WTC11 (cell line): ENCODE measurements at regions not wholly inside any gene's neighbourhood (a gene's known extent, or its start where the extent isn't known, plus 50 kb on each side); places are given as distances from the start of the nearest gene placed in this dataset.

Experiments used
- ATAC-seq: fragments of 200-7000 bp; cut with Tn5 transposase; 2 replicates; pipeline ENCODE4 v1.10.0; 2021; ENCODE audit warnings: mild to moderate bottlenecking, moderate library complexity
- CTCF ChIA-PET: fragments of 300-600 bp; sonication (Branson Sonifier 250); formaldehyde crosslinking; loops from one replicate; lab custom pipeline; 2021; ENCODE audit warnings: antibody characterized with exemption; lab: Charles Lee
- POLR2A ChIA-PET: fragments of 350-600 bp; sonication (Branson Sonifier 250); formaldehyde crosslinking; loops from one replicate; lab custom pipeline; 2021; ENCODE audit warnings: antibody characterized with exemption; lab: Charles Lee
- DNase-seq: peaks from one replicate; pipeline ENCODE4 v3.0.0; 2021; ENCODE audit warnings: low spot score
- H3K27ac Mint-ChIP-seq: 2 replicates; pipeline ENCODE4 v1.8.0; 2021; ENCODE audit warnings: mixed read lengths
- H3K27me3 Mint-ChIP-seq: 2 replicates; pipeline ENCODE4 v1.8.0; 2021; ENCODE audit warnings: low read depth, mild to moderate bottlenecking, moderate library complexity, mixed read lengths
- H3K36me3 Mint-ChIP-seq: 2 replicates; pipeline ENCODE4 v1.8.0; 2021; ENCODE audit warnings: mixed read lengths
- H3K4me1 Mint-ChIP-seq: 2 replicates; pipeline ENCODE4 v1.8.0; 2022; ENCODE audit warnings: mixed read lengths
- H3K4me3 Mint-ChIP-seq: 2 replicates; pipeline ENCODE4 v1.8.0; 2021; ENCODE audit warnings: mild to moderate bottlenecking, moderate library complexity, mixed read lengths
- H3K9me3 Mint-ChIP-seq: 2 replicates; pipeline ENCODE4 v1.8.0; 2021; ENCODE audit warnings: mixed read lengths
- ATF1 ChIP-seq: sonication (generic); formaldehyde crosslinking; IDR thresholded peaks from 2 replicates; pipeline ENCODE4 v1.8.1; 2023; ENCODE audit warnings: mild to moderate bottlenecking, moderate library complexity, missing genetic modification reagents
- CREB1 ChIP-seq: sonication (generic); formaldehyde crosslinking; IDR thresholded peaks from 2 replicates; pipeline ENCODE4 v1.8.0; 2023; ENCODE audit warnings: mild to moderate bottlenecking, missing genetic modification reagents
- ESRRA ChIP-seq: sonication (generic); formaldehyde crosslinking; IDR thresholded peaks from 2 replicates; pipeline ENCODE4 v1.8.1; 2022; ENCODE audit warnings: mild to moderate bottlenecking, missing genetic modification reagents, borderline replicate concordance
- FOXK1 ChIP-seq: sonication (generic); formaldehyde crosslinking; IDR thresholded peaks from 2 replicates; pipeline ENCODE4 v1.8.0; 2022; ENCODE audit warnings: mild to moderate bottlenecking, moderate library complexity, missing genetic modification reagents
- FOXP1 ChIP-seq: sonication (generic); formaldehyde crosslinking; IDR thresholded peaks from 2 replicates; pipeline ENCODE4 v1.8.0; 2022; ENCODE audit warnings: missing genetic modification reagents, mild to moderate bottlenecking, moderate library complexity, borderline replicate concordance
- HMGXB4 ChIP-seq: sonication (generic); formaldehyde crosslinking; IDR thresholded peaks from 2 replicates; pipeline ENCODE4 v1.8.1; 2023; ENCODE audit warnings: mild to moderate bottlenecking, moderate library complexity, missing genetic modification reagents
- IRF1 ChIP-seq: sonication (generic); formaldehyde crosslinking; IDR thresholded peaks from 2 replicates; pipeline ENCODE4 v1.8.0; 2023; ENCODE audit warnings: missing genetic modification reagents
- IRF2 ChIP-seq: sonication (generic); formaldehyde crosslinking; IDR thresholded peaks from 2 replicates; pipeline ENCODE4 v1.8.0; 2022; ENCODE audit warnings: low read depth, missing genetic modification reagents, borderline replicate concordance
- JUN ChIP-seq: sonication (generic); formaldehyde crosslinking; IDR thresholded peaks from 2 replicates; pipeline ENCODE4 v1.8.0; 2023; ENCODE audit warnings: mild to moderate bottlenecking, missing genetic modification reagents
- MAX ChIP-seq: sonication (generic); formaldehyde crosslinking; IDR thresholded peaks from 2 replicates; pipeline ENCODE4 v1.8.0; 2022; ENCODE audit warnings: mild to moderate bottlenecking, missing genetic modification reagents
- MLX ChIP-seq: sonication (generic); formaldehyde crosslinking; IDR thresholded peaks from 2 replicates; pipeline ENCODE4 v1.8.1; 2023; ENCODE audit warnings: mild to moderate bottlenecking, missing genetic modification reagents, moderate library complexity
- NFATC4 ChIP-seq: fragments of 250-450 bp; sonication (Bioruptor Pico); IDR thresholded peaks from 2 replicates; pipeline ENCODE4 v1.9.0; 2021; ENCODE audit warnings: mild to moderate bottlenecking
- OVOL2 ChIP-seq: fragments of 250-450 bp; sonication (Bioruptor Pico); IDR thresholded peaks from 2 replicates; pipeline ENCODE4 v1.9.0; 2021; ENCODE audit warnings: mild to moderate bottlenecking, borderline replicate concordance
- PRRX2 ChIP-seq: fragments of 250-450 bp; sonication (Bioruptor Pico); IDR thresholded peaks from 2 replicates; pipeline ENCODE4 v1.8.0; 2021; ENCODE audit warnings: mild to moderate bottlenecking
- SMAD4 ChIP-seq: sonication (generic); formaldehyde crosslinking; IDR thresholded peaks from 2 replicates; pipeline ENCODE4 v1.8.0; 2022; ENCODE audit warnings: mild to moderate bottlenecking, missing genetic modification reagents
- STAT6 ChIP-seq: sonication (generic); formaldehyde crosslinking; conservative IDR thresholded peaks from 2 replicates; pipeline ENCODE4 v1.8.1; 2023; ENCODE audit warnings: mild to moderate bottlenecking, low read depth, missing genetic modification reagents, moderate library complexity
- TEAD4 ChIP-seq: sonication (generic); formaldehyde crosslinking; IDR thresholded peaks from 2 replicates; pipeline ENCODE4 v1.8.0; 2022; ENCODE audit warnings: mild to moderate bottlenecking, missing genetic modification reagents
- USF1 ChIP-seq: sonication (generic); formaldehyde crosslinking; IDR thresholded peaks from 2 replicates; pipeline ENCODE4 v1.8.0; 2022; ENCODE audit warnings: mild to moderate bottlenecking, missing genetic modification reagents
- ZBTB21 ChIP-seq: sonication (generic); formaldehyde crosslinking; IDR thresholded peaks from 2 replicates; pipeline ENCODE4 v1.8.1; 2023; ENCODE audit warnings: mild to moderate bottlenecking, missing genetic modification reagents, borderline replicate concordance
- ZNF121 ChIP-seq: sonication (generic); formaldehyde crosslinking; IDR thresholded peaks from 2 replicates; pipeline ENCODE4 v1.8.0; 2023; ENCODE audit warnings: missing genetic modification reagents
- ZNF219 ChIP-seq: sonication (generic); formaldehyde crosslinking; IDR thresholded peaks from 2 replicates; pipeline ENCODE4 v1.8.0; 2023; ENCODE audit warnings: missing genetic modification reagents, mild to moderate bottlenecking, borderline replicate concordance
- ZNF317 ChIP-seq: sonication (generic); formaldehyde crosslinking; IDR thresholded peaks from 2 replicates; pipeline ENCODE4 v1.8.1; 2023; ENCODE audit warnings: low read depth, mild to moderate bottlenecking, moderate library complexity, missing genetic modification reagents, borderline replicate concordance
- ZNF671 ChIP-seq: fragments of 250-450 bp; sonication (Bioruptor Pico); IDR thresholded peaks from 2 replicates; pipeline ENCODE4 v1.8.0; 2021; ENCODE audit warnings: mild to moderate bottlenecking

- CTCF ChIA-PET: interaction anchor here (0.7 kb wide), 1 partner anchor 1104 kb away, joined by 3 read pairs; no protein-coding TSS in a partner anchor
- Mint-ChIP-seq H3K4me3 (no peak overlapping the region), H3K27me3 (no peaks in the 10 kb centered on the region), H3K9me3 (no peaks in the 10 kb centered on the region), H3K4me1 (no peaks in the 10 kb centered on the region), H3K36me3 (no peaks in the 10 kb centered on the region), H3K27ac (no peak overlapping the region)
- ATAC-seq (no peak), DNase-seq (no peak)
- POLR2A ChIA-PET: no interaction called here
- TF ChIP-seq NFATC4 (CRISPR knock-in tag) (no peak), ZNF219 (no peak), OVOL2 (CRISPR knock-in tag) (no peak), CREB1 (CRISPR knock-in tag) (no peak), USF1 (CRISPR knock-in tag) (no peak), ZNF121 (CRISPR knock-in tag) (no peak), MLX (CRISPR knock-in tag) (no peak), HMGXB4 (no peak), SMAD4 (CRISPR knock-in tag) (no peak), TEAD4 (CRISPR knock-in tag) (no peak), FOXK1 (no peak), IRF2 (no peak), FOXP1 (no peak)
Observed at GRCh38 chr2:83817511-83817910, 641.6 kb downstream of the SUCLG1 start.

- H3K36me3 Mint-ChIP-seq: no peaks in the 10 kb centered on the region
- ChIA-PET POLR2A (no interaction called here), CTCF (no interaction called here)
- no peak for ATAC-seq
- H3K4me1 Mint-ChIP-seq: peaks cover 5% of the 10 kb centered on the region
- TF ChIP-seq IRF1 (no peak), ZBTB21 (CRISPR knock-in tag) (no peak)
- no peaks in the 10 kb centered on the region; the same call in 1 of the 2 replicates for H3K27me3 Mint-ChIP-seq
- no peak overlapping the region for H3K4me3 Mint-ChIP-seq
- H3K27ac Mint-ChIP-seq: no peak overlapping the region
- peaks cover 15% of the 10 kb centered on the region for H3K9me3 Mint-ChIP-seq
- DNase-seq: no peak
Observed at GRCh38 chr2:83808878-83809277, 650.2 kb downstream of the SUCLG1 start.

- no peak for ATAC-seq
- Mint-ChIP-seq H3K36me3 (no peaks in the 10 kb centered on the region), H3K4me1 (peaks cover 10% of the 10 kb centered on the region), H3K4me3 (no peak overlapping the region)
- DNase-seq: no peak
- TF ChIP-seq PRRX2 (no peak), ATF1 (no peak), JUN (CRISPR knock-in tag) (no peak), ZNF219 (no peak), ZNF671 (no peak), ESRRA (CRISPR knock-in tag) (no peak), MAX (CRISPR knock-in tag) (no peak), STAT6 (no peak), ZNF317 (CRISPR knock-in tag) (no peak), USF1 (CRISPR knock-in tag) (no peak)
- TF ChIP-seq, all 79 proteins: peak for 0
- CTCF ChIA-PET: no interaction called here
- Mint-ChIP-seq H3K9me3 (peaks cover 6% of the 10 kb centered on the region; the same call in 1 of the 2 replicates), H3K27me3 (no peaks in the 10 kb centered on the region; the same call in 1 of the 2 replicates), H3K27ac (no peak overlapping the region)
- POLR2A ChIA-PET: no interaction called here
Observed at GRCh38 chr2:83802604-83803003, 656.5 kb downstream of the SUCLG1 start.
